GM23338 (cell line): ENCODE measurements at regions not wholly inside any gene's neighbourhood (a gene's known extent, or its start where the extent isn't known, plus 50 kb on each side); places are given as distances from the start of the nearest gene placed in this dataset.

Source experiments
- ATAC-seq: fragments of 200-7000 bp; cut with Tn5 transposase; 3 replicates; pipeline ENCODE4 v1.9.1; 2020
- DNase-seq: peaks from one replicate; pipeline ENCODE4 v3.0.0-alpha.2; 2015; ENCODE audit warnings: low spot score
- H2AFZ ChIP-seq: fragments of 200-600 bp; sonication (generic); 2 replicates; pipeline ENCODE4 v1.8.0; 2016; ENCODE audit warnings: antibody characterized with exemption, mild to moderate bottlenecking, moderate library complexity
- H3F3A ChIP-seq: fragments of 200-600 bp; sonication (generic); replicated peaks from 2 replicates; pipeline ENCODE4 v1.8.0; 2017; ENCODE audit warnings: antibody characterized with exemption, mixed run types, low read depth
- H3K27ac ChIP-seq: fragments of 200-600 bp; sonication (generic); 2 replicates; pipeline ENCODE4 v1.6.1; 2016; ENCODE audit warnings: low read depth
- H3K27me3 ChIP-seq: fragments of 200-600 bp; sonication (generic); 2 replicates; pipeline ENCODE4 v1.8.0; 2016; ENCODE audit warnings: mild to moderate bottlenecking, mixed run types, moderate library complexity; ENCODE audit not compliant: insufficient read depth
- H3K36me3 ChIP-seq: fragments of 200-600 bp; sonication (generic); 2 replicates; pipeline ENCODE4 v1.8.0; 2016; ENCODE audit warnings: mild to moderate bottlenecking; ENCODE audit not compliant: insufficient read depth
- H3K4me1 ChIP-seq: fragments of 200-600 bp; sonication (generic); 2 replicates; pipeline ENCODE4 v1.8.0; 2016; ENCODE audit warnings: mild to moderate bottlenecking, moderate library complexity; ENCODE audit not compliant: insufficient read depth
- H3K4me2 ChIP-seq: fragments of 200-600 bp; sonication (generic); 2 replicates; pipeline ENCODE4 v1.7.1; 2017; ENCODE audit warnings: mixed run types
- H3K4me3 ChIP-seq: fragments of 200-600 bp; sonication (generic); 2 replicates; pipeline ENCODE4 v1.6.1; 2016; ENCODE audit warnings: mixed run types
- H3K79me2 ChIP-seq: fragments of 200-600 bp; sonication (generic); replicated peaks from 2 replicates; pipeline ENCODE4 v1.8.0; 2017; ENCODE audit warnings: mild to moderate bottlenecking; ENCODE audit not compliant: insufficient read depth
- H3K9me2 ChIP-seq: fragments of 200-600 bp; sonication (generic); 2 replicates; pipeline ENCODE4 v1.8.0; 2017; ENCODE audit not compliant: insufficient read depth
- H4K20me1 ChIP-seq: fragments of 200-600 bp; sonication (generic); replicated peaks from 2 replicates; pipeline ENCODE4 v1.8.0; 2017; ENCODE audit warnings: mild to moderate bottlenecking; ENCODE audit not compliant: insufficient read depth
- H3K27ac Mint-ChIP-seq: 2 replicates; pipeline ENCODE4 v1.8.0; 2020; ENCODE audit warnings: inconsistent platforms, mild to moderate bottlenecking, moderate library complexity, mixed read lengths
- H3K27me3 Mint-ChIP-seq: 3 replicates; pipeline ENCODE4 v1.8.0; 2022; ENCODE audit warnings: low read depth, mild to moderate bottlenecking, moderate library complexity, mixed read lengths, inconsistent platforms; ENCODE audit not compliant: insufficient read depth, poor library complexity
- H3K36me3 Mint-ChIP-seq: 3 replicates; pipeline ENCODE4 v1.8.0; 2021; ENCODE audit warnings: low read depth, mild to moderate bottlenecking, inconsistent platforms, moderate library complexity, mixed read lengths
- H3K4me1 Mint-ChIP-seq: 3 replicates; pipeline ENCODE4 v1.8.0; 2020; ENCODE audit warnings: mild to moderate bottlenecking, inconsistent platforms, mixed read lengths
- H3K4me3 Mint-ChIP-seq: 3 replicates; pipeline ENCODE4 v1.8.0; 2021; ENCODE audit warnings: moderate library complexity, mild to moderate bottlenecking, inconsistent platforms, mixed read lengths
- H3K9me3 Mint-ChIP-seq: 3 replicates; pipeline ENCODE4 v1.8.0; 2020; ENCODE audit warnings: moderate library complexity, mild to moderate bottlenecking, inconsistent platforms, mixed read lengths
- CREB1 ChIP-seq: fragments of 250-450 bp; sonication (Bioruptor Pico); IDR thresholded peaks from 2 replicates; pipeline ENCODE4 v1.5.0; 2020; ENCODE audit warnings: low read depth, mild to moderate bottlenecking, moderate library complexity
- EZH2phosphoT487 ChIP-seq: fragments of 200-600 bp; sonication (generic); IDR thresholded peaks from one replicate; pipeline ENCODE4 v1.8.1; 2018; ENCODE audit warnings: antibody characterized with exemption; ENCODE audit not compliant: unreplicated experiment
- NANOG ChIP-seq: IDR thresholded peaks from 2 replicates; pipeline ENCODE4 v1.6.1; 2016; ENCODE audit warnings: antibody characterized with exemption, borderline replicate concordance
- POLR2AphosphoS5 ChIP-seq: IDR thresholded peaks from 2 replicates; pipeline ENCODE4 v1.6.1; 2016; ENCODE audit warnings: antibody characterized with exemption, low read depth
- STAT1 ChIP-seq: IDR thresholded peaks from one replicate; pipeline ENCODE4 v1.6.1; 2016; ENCODE audit warnings: antibody characterized with exemption; ENCODE audit not compliant: unreplicated experiment
- ZNF114 ChIP-seq: fragments of 250-450 bp; sonication (Bioruptor Pico); IDR thresholded peaks from 2 replicates; pipeline ENCODE4 v1.5.0; 2020; ENCODE audit warnings: mild to moderate bottlenecking, moderate library complexity
- ZNF331 ChIP-seq: fragments of 250-450 bp; sonication (Bioruptor Pico); IDR thresholded peaks from 2 replicates; pipeline ENCODE4 v1.5.0; 2020; ENCODE audit warnings: low read depth, mild to moderate bottlenecking, moderate library complexity
- TF ChIP-seq, protein P1 (sequence below): IDR thresholded peaks from one replicate; pipeline ENCODE4 v1.6.1; 2018; ENCODE audit warnings: antibody characterized with exemption; ENCODE audit not compliant: unreplicated experiment
- TF ChIP-seq, protein P2 (sequence below): fragments of 250-450 bp; sonication (Bioruptor Pico); IDR thresholded peaks from 2 replicates; pipeline ENCODE4 v1.5.0; 2020; ENCODE audit warnings: mild to moderate bottlenecking, moderate library complexity
- TF ChIP-seq, protein P3 (sequence below), 2 experiments: fragments of 200-600 bp in 1 of 2; sonication (generic) in 1 of 2; conservative IDR thresholded peaks; 2 replicates each; pipeline versions ENCODE4 v1.5.1 to v1.6.1; 2016 to 2017; ENCODE audit warnings: antibody characterized with exemption in 2 of 2, low read depth in 2 of 2, mild to moderate bottlenecking in 2 of 2, moderate library complexity in 1 of 2

DNA sequence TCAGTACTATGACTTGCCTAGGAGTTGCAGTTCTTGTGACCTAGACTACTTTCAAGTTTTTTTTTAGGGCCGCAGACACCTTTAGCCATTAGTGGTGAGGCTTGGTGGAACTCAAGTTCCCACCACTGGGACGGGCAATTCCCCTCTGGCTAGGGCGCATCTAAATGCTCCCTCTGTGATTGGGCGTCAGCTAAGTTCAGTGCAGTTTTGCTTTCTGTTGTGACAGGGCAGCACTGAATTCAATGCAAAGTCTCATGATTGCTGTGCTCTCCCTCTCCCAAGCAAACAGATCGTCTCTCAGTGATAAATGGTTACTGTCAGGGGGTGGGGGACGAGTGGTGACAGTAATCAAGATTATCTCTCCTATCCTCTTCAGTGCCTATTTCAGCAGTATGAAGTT lies 52.7 kb upstream of the FRMPD3 start:
- ATAC-seq (no peak), DNase-seq (no peak)
- Histone ChIP-seq H3K27ac (no peak overlapping the region), H3K4me1 (no peaks in the 10 kb centered on the region), H3K9me2 (no peaks in the 10 kb centered on the region), H3K27me3 (no peaks in the 10 kb centered on the region), H3K4me2 (no peak overlapping the region), H3F3A (no peaks in the 10 kb centered on the region), H3K4me3 (no peak overlapping the region), H2AFZ (no peak overlapping the region), H3K79me2 (no peaks in the 10 kb centered on the region), H4K20me1 (no peaks in the 10 kb centered on the region), H3K36me3 (no peaks in the 10 kb centered on the region)
- no peaks in the 10 kb centered on the region; the same call in 2 of the 3 replicates for H3K9me3 Mint-ChIP-seq
- H3K4me1 Mint-ChIP-seq, result no peaks in the 10 kb centered on the region
- H3K27me3 Mint-ChIP-seq, result no peaks in the 10 kb centered on the region
- H3K36me3 Mint-ChIP-seq, result no peaks in the 10 kb centered on the region
- no peak overlapping the region for H3K4me3 Mint-ChIP-seq
- no peak overlapping the region for H3K27ac Mint-ChIP-seq
- TF ChIP-seq POLR2AphosphoS5 (no peak), ZNF114 (CRISPR knock-in tag) (no peak), ZNF331 (no peak), NANOG (no peak), EZH2phosphoT487 (no peak)
- TF ChIP-seq, protein P1, sequence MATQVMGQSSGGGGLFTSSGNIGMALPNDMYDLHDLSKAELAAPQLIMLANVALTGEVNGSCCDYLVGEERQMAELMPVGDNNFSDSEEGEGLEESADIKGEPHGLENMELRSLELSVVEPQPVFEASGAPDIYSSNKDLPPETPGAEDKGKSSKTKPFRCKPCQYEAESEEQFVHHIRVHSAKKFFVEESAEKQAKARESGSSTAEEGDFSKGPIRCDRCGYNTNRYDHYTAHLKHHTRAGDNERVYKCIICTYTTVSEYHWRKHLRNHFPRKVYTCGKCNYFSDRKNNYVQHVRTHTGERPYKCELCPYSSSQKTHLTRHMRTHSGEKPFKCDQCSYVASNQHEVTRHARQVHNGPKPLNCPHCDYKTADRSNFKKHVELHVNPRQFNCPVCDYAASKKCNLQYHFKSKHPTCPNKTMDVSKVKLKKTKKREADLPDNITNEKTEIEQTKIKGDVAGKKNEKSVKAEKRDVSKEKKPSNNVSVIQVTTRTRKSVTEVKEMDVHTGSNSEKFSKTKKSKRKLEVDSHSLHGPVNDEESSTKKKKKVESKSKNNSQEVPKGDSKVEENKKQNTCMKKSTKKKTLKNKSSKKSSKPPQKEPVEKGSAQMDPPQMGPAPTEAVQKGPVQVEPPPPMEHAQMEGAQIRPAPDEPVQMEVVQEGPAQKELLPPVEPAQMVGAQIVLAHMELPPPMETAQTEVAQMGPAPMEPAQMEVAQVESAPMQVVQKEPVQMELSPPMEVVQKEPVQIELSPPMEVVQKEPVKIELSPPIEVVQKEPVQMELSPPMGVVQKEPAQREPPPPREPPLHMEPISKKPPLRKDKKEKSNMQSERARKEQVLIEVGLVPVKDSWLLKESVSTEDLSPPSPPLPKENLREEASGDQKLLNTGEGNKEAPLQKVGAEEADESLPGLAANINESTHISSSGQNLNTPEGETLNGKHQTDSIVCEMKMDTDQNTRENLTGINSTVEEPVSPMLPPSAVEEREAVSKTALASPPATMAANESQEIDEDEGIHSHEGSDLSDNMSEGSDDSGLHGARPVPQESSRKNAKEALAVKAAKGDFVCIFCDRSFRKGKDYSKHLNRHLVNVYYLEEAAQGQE, result no peak

DNA sequence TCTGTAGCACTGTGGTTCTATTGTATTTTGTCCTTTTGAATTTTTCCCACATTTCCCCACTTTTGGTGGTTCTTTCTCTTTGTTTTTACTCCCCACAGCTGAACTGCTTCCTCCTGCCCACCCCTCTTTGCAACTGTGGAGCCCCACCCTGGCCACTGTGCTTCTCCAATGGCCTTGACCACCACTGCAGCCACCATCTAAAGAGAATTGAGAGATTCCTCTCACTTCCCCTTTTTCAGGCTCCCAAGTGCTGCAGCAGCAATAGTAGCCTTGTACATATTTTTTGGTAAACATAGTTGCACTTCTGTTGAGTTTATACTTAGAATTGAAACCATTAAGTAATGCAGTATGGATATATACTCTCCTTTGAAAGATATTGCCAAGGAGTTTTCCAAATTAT lies 51.3 kb upstream of the FRMPD3 start:
- Histone ChIP-seq H3K9me2 (no peaks in the 10 kb centered on the region), H3F3A (no peaks in the 10 kb centered on the region), H3K36me3 (no peaks in the 10 kb centered on the region), H3K4me1 (no peaks in the 10 kb centered on the region), H3K4me3 (no peak overlapping the region), H2AFZ (no peak overlapping the region), H3K27ac (no peak overlapping the region), H3K27me3 (no peaks in the 10 kb centered on the region), H3K79me2 (no peaks in the 10 kb centered on the region), H4K20me1 (no peaks in the 10 kb centered on the region), H3K4me2 (no peak overlapping the region)
- no peaks in the 10 kb centered on the region for H3K4me1 Mint-ChIP-seq
- ATAC-seq (no peak), DNase-seq (no peak)
- no peaks in the 10 kb centered on the region for H3K27me3 Mint-ChIP-seq
- no peaks in the 10 kb centered on the region; the same call in 2 of the 3 replicates for H3K9me3 Mint-ChIP-seq
- H3K36me3 Mint-ChIP-seq, result no peaks in the 10 kb centered on the region
- H3K4me3 Mint-ChIP-seq, result no peak overlapping the region
- H3K27ac Mint-ChIP-seq, result no peak overlapping the region
- TF ChIP-seq STAT1 (no peak), NANOG (no peak), ZNF114 (CRISPR knock-in tag) (no peak), EZH2phosphoT487 (no peak), ZNF331 (no peak), POLR2AphosphoS5 (no peak), CREB1 (CRISPR knock-in tag) (no peak)
- TF ChIP-seq, protein P2, sequence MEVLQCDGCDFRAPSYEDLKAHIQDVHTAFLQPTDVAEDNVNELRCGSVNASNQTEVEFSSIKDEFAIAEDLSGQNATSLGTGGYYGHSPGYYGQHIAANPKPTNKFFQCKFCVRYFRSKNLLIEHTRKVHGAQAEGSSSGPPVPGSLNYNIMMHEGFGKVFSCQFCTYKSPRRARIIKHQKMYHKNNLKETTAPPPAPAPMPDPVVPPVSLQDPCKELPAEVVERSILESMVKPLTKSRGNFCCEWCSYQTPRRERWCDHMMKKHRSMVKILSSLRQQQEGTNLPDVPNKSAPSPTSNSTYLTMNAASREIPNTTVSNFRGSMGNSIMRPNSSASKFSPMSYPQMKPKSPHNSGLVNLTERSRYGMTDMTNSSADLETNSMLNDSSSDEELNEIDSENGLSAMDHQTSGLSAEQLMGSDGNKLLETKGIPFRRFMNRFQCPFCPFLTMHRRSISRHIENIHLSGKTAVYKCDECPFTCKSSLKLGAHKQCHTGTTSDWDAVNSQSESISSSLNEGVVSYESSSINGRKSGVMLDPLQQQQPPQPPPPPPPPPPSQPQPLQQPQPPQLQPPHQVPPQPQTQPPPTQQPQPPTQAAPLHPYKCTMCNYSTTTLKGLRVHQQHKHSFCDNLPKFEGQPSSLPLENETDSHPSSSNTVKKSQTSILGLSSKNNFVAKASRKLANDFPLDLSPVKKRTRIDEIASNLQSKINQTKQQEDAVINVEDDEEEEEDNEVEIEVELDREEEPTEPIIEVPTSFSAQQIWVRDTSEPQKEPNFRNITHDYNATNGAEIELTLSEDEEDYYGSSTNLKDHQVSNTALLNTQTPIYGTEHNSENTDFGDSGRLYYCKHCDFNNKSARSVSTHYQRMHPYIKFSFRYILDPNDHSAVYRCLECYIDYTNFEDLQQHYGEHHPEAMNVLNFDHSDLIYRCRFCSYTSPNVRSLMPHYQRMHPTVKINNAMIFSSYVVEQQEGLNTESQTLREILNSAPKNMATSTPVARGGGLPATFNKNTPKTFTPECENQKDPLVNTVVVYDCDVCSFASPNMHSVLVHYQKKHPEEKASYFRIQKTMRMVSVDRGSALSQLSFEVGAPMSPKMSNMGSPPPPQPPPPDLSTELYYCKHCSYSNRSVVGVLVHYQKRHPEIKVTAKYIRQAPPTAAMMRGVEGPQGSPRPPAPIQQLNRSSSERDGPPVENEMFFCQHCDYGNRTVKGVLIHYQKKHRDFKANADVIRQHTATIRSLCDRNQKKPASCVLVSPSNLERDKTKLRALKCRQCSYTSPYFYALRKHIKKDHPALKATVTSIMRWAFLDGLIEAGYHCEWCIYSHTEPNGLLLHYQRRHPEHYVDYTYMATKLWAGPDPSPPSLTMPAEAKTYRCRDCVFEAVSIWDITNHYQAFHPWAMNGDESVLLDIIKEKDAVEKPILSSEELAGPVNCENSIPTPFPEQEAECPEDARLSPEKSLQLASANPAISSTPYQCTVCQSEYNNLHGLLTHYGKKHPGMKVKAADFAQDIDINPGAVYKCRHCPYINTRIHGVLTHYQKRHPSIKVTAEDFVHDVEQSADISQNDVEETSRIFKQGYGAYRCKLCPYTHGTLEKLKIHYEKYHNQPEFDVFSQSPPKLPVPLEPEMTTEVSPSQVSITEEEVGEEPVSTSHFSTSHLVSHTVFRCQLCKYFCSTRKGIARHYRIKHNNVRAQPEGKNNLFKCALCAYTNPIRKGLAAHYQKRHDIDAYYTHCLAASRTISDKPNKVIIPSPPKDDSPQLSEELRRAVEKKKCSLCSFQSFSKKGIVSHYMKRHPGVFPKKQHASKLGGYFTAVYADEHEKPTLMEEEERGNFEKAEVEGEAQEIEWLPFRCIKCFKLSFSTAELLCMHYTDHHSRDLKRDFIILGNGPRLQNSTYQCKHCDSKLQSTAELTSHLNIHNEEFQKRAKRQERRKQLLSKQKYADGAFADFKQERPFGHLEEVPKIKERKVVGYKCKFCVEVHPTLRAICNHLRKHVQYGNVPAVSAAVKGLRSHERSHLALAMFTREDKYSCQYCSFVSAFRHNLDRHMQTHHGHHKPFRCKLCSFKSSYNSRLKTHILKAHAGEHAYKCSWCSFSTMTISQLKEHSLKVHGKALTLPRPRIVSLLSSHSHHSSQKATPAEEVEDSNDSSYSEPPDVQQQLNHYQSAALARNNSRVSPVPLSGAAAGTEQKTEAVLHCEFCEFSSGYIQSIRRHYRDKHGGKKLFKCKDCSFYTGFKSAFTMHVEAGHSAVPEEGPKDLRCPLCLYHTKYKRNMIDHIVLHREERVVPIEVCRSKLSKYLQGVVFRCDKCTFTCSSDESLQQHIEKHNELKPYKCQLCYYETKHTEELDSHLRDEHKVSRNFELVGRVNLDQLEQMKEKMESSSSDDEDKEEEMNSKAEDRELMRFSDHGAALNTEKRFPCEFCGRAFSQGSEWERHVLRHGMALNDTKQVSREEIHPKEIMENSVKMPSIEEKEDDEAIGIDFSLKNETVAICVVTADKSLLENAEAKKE (CRISPR knock-in tag), result no peak
- TF ChIP-seq, protein P3, sequence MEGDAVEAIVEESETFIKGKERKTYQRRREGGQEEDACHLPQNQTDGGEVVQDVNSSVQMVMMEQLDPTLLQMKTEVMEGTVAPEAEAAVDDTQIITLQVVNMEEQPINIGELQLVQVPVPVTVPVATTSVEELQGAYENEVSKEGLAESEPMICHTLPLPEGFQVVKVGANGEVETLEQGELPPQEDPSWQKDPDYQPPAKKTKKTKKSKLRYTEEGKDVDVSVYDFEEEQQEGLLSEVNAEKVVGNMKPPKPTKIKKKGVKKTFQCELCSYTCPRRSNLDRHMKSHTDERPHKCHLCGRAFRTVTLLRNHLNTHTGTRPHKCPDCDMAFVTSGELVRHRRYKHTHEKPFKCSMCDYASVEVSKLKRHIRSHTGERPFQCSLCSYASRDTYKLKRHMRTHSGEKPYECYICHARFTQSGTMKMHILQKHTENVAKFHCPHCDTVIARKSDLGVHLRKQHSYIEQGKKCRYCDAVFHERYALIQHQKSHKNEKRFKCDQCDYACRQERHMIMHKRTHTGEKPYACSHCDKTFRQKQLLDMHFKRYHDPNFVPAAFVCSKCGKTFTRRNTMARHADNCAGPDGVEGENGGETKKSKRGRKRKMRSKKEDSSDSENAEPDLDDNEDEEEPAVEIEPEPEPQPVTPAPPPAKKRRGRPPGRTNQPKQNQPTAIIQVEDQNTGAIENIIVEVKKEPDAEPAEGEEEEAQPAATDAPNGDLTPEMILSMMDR (conservative IDR thresholded peaks at IDR 0.05; ENCODE audit: low read depth in 2 of 2), result no peak
